IMR-90 (cell line): ENCODE measurements at regions not wholly inside any gene's neighbourhood (a gene's known extent, or its start where the extent isn't known, plus 50 kb on each side); places are given as distances from the start of the nearest gene placed in this dataset.

Source experiments
- BHLHE40 ChIP-seq: fragments of 150-350 bp; IDR thresholded peaks from 2 replicates; pipeline ENCODE4 v1.6.1; 2016; ENCODE audit warnings: mild to moderate bottlenecking, low read depth, low read length
- CEBPB ChIP-seq: IDR thresholded peaks from 2 replicates; pipeline ENCODE4 v1.6.1; 2012; ENCODE audit warnings: low read depth, low read length, improper control_type of control experiment
- FOS ChIP-seq: fragments of 150-350 bp; IDR thresholded peaks from 2 replicates; pipeline ENCODE4 v1.6.1; 2016; ENCODE audit warnings: low read depth, low read length
- MAFK ChIP-seq: IDR thresholded peaks from 2 replicates; pipeline ENCODE4 v1.6.1; 2012; ENCODE audit warnings: low read depth, low read length, improper control_type of control experiment
- MAZ ChIP-seq: IDR thresholded peaks from 2 replicates; pipeline ENCODE4 v1.6.1; 2012; ENCODE audit warnings: low read depth, mild to moderate bottlenecking, low read length, improper control_type of control experiment, moderate library complexity, borderline replicate concordance
- MXI1 ChIP-seq: IDR thresholded peaks from 2 replicates; pipeline ENCODE4 v1.6.1; 2012; ENCODE audit warnings: low read depth, mild to moderate bottlenecking, low read length, moderate library complexity, borderline replicate concordance
- NFE2L2 ChIP-seq: fragments of 150-350 bp; IDR thresholded peaks from 2 replicates; pipeline ENCODE4 v1.6.1; 2016; ENCODE audit warnings: low read depth, mild to moderate bottlenecking, low read length
- POLR2A ChIP-seq: IDR thresholded peaks from 2 replicates; pipeline ENCODE4 v1.6.1; 2012; ENCODE audit warnings: mild to moderate bottlenecking, low read depth, low read length
- RAD21 ChIP-seq: IDR thresholded peaks from 2 replicates; pipeline ENCODE4 v1.6.1; 2012; ENCODE audit warnings: low read length, improper control_type of control experiment
- RFX5 ChIP-seq: IDR thresholded peaks from 2 replicates; pipeline ENCODE4 v1.8.0; 2012; ENCODE audit warnings: low read depth, mild to moderate bottlenecking, low read length, moderate library complexity
- SMC3 ChIP-seq: fragments of 150-350 bp; IDR thresholded peaks from 2 replicates; pipeline ENCODE4 v1.6.1; 2016; ENCODE audit warnings: low read depth, mild to moderate bottlenecking, antibody characterized with exemption, low read length, moderate library complexity
- TF ChIP-seq, protein P1 (sequence below): conservative IDR thresholded peaks from 2 replicates; pipeline ENCODE4 v1.5.1; 2012; ENCODE audit warnings: mild to moderate bottlenecking, low read depth, low read length, improper control_type of control experiment
- TF ChIP-seq, protein P2 (sequence below): fragments of 150-350 bp; IDR thresholded peaks from 2 replicates; pipeline ENCODE4 v1.6.1; 2016; ENCODE audit warnings: low read depth, mild to moderate bottlenecking, low read length, moderate library complexity, borderline replicate concordance

GRCh38 chr13:69010789-69011188 is 1096.8 kb upstream of the ATXN8OS start:
- TF ChIP-seq, protein P1, sequence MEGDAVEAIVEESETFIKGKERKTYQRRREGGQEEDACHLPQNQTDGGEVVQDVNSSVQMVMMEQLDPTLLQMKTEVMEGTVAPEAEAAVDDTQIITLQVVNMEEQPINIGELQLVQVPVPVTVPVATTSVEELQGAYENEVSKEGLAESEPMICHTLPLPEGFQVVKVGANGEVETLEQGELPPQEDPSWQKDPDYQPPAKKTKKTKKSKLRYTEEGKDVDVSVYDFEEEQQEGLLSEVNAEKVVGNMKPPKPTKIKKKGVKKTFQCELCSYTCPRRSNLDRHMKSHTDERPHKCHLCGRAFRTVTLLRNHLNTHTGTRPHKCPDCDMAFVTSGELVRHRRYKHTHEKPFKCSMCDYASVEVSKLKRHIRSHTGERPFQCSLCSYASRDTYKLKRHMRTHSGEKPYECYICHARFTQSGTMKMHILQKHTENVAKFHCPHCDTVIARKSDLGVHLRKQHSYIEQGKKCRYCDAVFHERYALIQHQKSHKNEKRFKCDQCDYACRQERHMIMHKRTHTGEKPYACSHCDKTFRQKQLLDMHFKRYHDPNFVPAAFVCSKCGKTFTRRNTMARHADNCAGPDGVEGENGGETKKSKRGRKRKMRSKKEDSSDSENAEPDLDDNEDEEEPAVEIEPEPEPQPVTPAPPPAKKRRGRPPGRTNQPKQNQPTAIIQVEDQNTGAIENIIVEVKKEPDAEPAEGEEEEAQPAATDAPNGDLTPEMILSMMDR, result no peak
- TF ChIP-seq MAFK (no peak), POLR2A (no peak), BHLHE40 (no peak), MAZ (no peak), RAD21 (no peak), MXI1 (no peak), NFE2L2 (no peak), FOS (no peak), SMC3 (no peak), RFX5 (no peak), CEBPB (no peak)
- TF ChIP-seq, protein P2, sequence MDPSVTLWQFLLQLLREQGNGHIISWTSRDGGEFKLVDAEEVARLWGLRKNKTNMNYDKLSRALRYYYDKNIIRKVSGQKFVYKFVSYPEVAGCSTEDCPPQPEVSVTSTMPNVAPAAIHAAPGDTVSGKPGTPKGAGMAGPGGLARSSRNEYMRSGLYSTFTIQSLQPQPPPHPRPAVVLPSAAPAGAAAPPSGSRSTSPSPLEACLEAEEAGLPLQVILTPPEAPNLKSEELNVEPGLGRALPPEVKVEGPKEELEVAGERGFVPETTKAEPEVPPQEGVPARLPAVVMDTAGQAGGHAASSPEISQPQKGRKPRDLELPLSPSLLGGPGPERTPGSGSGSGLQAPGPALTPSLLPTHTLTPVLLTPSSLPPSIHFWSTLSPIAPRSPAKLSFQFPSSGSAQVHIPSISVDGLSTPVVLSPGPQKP, result no peak
